Type B pancreatic cell (in vitro differentiated cells): ENCODE measurements at regions not wholly inside any gene's neighbourhood (a gene's known extent, or its start where the extent isn't known, plus 50 kb on each side); places are given as distances from the start of the nearest gene placed in this dataset.
"Not testable (repeated sequence)": the region's sequence is repeated elsewhere in the genome, so short reads cannot be mapped to it uniquely, and the experiment has no call there.

Experiments used
- DNase-seq: peaks from one replicate; pipeline ENCODE4 v3.0.0; 2021; ENCODE audit warnings: mixed read lengths; ENCODE audit not compliant: unreplicated experiment; ENCODE audit errors: extremely low spot score
- H3K27ac Mint-ChIP-seq: 2 replicates; pipeline ENCODE4 v1.8.0; 2021; ENCODE audit warnings: mild to moderate bottlenecking, mixed read lengths
- H3K27me3 Mint-ChIP-seq: 2 replicates; pipeline ENCODE4 v1.8.0; 2021; ENCODE audit warnings: mixed read lengths
- H3K36me3 Mint-ChIP-seq: 2 replicates; pipeline ENCODE4 v1.8.0; 2021; ENCODE audit warnings: mixed read lengths
- H3K4me1 Mint-ChIP-seq: one replicate; pipeline ENCODE4 v1.8.0; 2021; ENCODE audit warnings: mixed read lengths; ENCODE audit not compliant: unreplicated experiment
- H3K4me3 Mint-ChIP-seq: 2 replicates; pipeline ENCODE4 v1.8.0; 2021; ENCODE audit warnings: mild to moderate bottlenecking, mixed read lengths
- H3K9me3 Mint-ChIP-seq: 2 replicates; pipeline ENCODE4 v1.8.0; 2021; ENCODE audit warnings: mixed read lengths
- CTCF ChIP-seq: fragments of 200-600 bp; sonication (generic); conservative IDR thresholded peaks from 2 replicates; pipeline ENCODE4 v1.5.0; 2021; ENCODE audit warnings: antibody characterized with exemption, mild to moderate bottlenecking

- not testable (repeated sequence) for H3K9me3 Mint-ChIP-seq, H3K27ac Mint-ChIP-seq, H3K27me3 Mint-ChIP-seq, DNase-seq, H3K4me1 Mint-ChIP-seq, H3K36me3 Mint-ChIP-seq, H3K4me3 Mint-ChIP-seq
Observed at GRCh38 chr4:17436047-17436749, 75.7 kb downstream of the QDPR start.

- no peaks in the 10 kb centered on the region for H3K27me3 Mint-ChIP-seq
- no peak for TF ChIP-seq CTCF
- peaks cover 6% of the 10 kb centered on the region for H3K4me1 Mint-ChIP-seq
- no peaks in the 10 kb centered on the region for H3K36me3 Mint-ChIP-seq
- DNase-seq, result no peak
- peaks cover 8% of the 10 kb centered on the region for H3K9me3 Mint-ChIP-seq
- H3K27ac Mint-ChIP-seq, result no peak overlapping the region
- H3K4me3 Mint-ChIP-seq, result no peak overlapping the region
Observed at GRCh38 chr4:17433827-17434226, 78.1 kb downstream of the QDPR start.

GRCh38 chr4:17427991-17428390 lies 83.9 kb downstream of the QDPR start:
- Mint-ChIP-seq H3K4me3 (no peak overlapping the region), H3K27ac (no peak overlapping the region), H3K36me3 (no peaks in the 10 kb centered on the region), H3K27me3 (no peaks in the 10 kb centered on the region), H3K4me1 (peaks cover 4% of the 10 kb centered on the region), H3K9me3 (peaks cover 8% of the 10 kb centered on the region)
- DNase-seq, result no peak
- TF ChIP-seq CTCF, result no peak

GRCh38 chr4:17426222-17426621 lies 85.7 kb downstream of the QDPR start:
- no peak overlapping the region for H3K27ac Mint-ChIP-seq
- H3K4me1 Mint-ChIP-seq, result peaks cover 4% of the 10 kb centered on the region
- H3K27me3 Mint-ChIP-seq, result no peaks in the 10 kb centered on the region
- no peaks in the 10 kb centered on the region for H3K9me3 Mint-ChIP-seq
- no peak overlapping the region for H3K4me3 Mint-ChIP-seq
- no peaks in the 10 kb centered on the region for H3K36me3 Mint-ChIP-seq
- no peak for DNase-seq
- no peak for TF ChIP-seq CTCF

- Mint-ChIP-seq H3K27ac (no peak overlapping the region), H3K4me1 (no peaks in the 10 kb centered on the region), H3K36me3 (no peaks in the 10 kb centered on the region), H3K4me3 (no peak overlapping the region), H3K27me3 (no peaks in the 10 kb centered on the region), H3K9me3 (peaks cover 8% of the 10 kb centered on the region)
- no peak for TF ChIP-seq CTCF
- no peak for DNase-seq
Observed at GRCh38 chr4:17418010-17418409, 93.9 kb downstream of the QDPR start.

- no peak for TF ChIP-seq CTCF
- Mint-ChIP-seq H3K27ac (no peak overlapping the region), H3K9me3 (peaks cover 10% of the 10 kb centered on the region), H3K36me3 (no peaks in the 10 kb centered on the region), H3K4me3 (no peak overlapping the region), H3K4me1 (no peaks in the 10 kb centered on the region), H3K27me3 (no peaks in the 10 kb centered on the region)
- no peak for DNase-seq
Observed at GRCh38 chr4:17414392-17414791, 97.5 kb downstream of the QDPR start.
